Anterior cingulate cortex (tissue), 58 donors: ENCODE measurements at regions not wholly inside any gene's neighbourhood (a gene's known extent, or its start where the extent isn't known, plus 50 kb on each side); places are given as distances from the start of the nearest gene placed in this dataset.

Experiments used
- DNase-seq, 58 donors: peaks; one replicate each; lab custom pipeline; 2025; lab: John Stamatoyannopoulos, UW

GRCh38 chr2:862355-862687 is 88.3 kb upstream of the SNTG2 start:
- no peak for DNase-seq

GRCh38 chr2:861655-862354 is 88.8 kb upstream of the SNTG2 start:
- peak in 8 of 58 donors; percentile 9 to 34 (median 21) for DNase-seq

DNA sequence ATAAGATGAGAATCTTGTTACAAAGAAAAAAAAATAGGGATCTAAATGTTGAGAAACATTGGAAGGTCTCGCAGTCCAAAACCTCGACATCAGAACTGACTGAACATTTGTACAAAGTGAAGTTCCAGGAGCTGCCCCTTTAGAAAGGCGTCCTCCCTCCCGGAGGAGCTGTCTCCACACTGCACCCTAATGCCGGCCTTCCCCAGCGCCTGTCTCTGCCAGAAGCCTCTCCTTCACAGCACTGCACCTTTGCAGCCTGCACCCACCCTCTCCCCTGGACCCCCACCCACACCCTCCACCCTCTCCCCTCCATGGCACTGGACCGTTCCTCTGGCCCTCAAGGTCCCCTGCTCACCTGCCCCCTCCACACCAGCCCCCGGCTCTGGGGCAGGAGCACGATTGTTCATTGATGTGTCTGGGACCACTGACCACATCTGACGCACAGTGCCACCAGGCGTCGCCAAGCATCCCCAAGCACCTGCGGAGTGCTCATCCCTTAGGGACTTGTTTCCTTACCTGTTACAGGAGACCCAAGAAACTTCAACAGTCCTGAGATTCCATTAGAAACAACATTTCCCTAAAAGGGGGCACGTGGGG is 90.3 kb upstream of the SNTG2 start:
- no peak for DNase-seq

GRCh38 chr2:858646-859045 is 92.0 kb upstream of the SNTG2 start:
- no peak for DNase-seq

GRCh38 chr2:857937-858336 is 92.7 kb upstream of the SNTG2 start:
- no peak for DNase-seq

- peak in 1 of 58 donors; percentile 19 for DNase-seq
Measured at GRCh38 chr2:857081-857480, 93.6 kb upstream of the SNTG2 start.

DNA sequence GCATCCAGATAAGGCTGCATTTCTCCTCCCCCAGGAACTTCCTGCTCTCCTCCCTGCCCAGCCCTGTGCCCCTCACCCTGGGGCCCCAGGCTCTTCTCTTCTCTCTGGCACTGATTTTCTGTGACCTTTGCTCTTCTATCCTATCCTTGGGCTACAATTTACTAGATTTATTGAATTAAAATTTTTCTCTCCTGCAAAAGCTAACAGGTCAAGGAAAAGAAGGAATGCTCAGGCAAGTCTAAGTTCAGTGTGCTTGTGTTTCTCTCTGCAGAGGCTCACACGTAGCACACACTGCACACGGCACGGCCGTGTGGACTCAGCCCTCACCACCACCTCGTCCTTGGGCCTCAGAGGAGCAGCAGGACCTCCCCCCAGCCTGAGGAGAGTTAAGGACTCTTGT is 94.2 kb upstream of the SNTG2 start:
- no peak for DNase-seq

DNA sequence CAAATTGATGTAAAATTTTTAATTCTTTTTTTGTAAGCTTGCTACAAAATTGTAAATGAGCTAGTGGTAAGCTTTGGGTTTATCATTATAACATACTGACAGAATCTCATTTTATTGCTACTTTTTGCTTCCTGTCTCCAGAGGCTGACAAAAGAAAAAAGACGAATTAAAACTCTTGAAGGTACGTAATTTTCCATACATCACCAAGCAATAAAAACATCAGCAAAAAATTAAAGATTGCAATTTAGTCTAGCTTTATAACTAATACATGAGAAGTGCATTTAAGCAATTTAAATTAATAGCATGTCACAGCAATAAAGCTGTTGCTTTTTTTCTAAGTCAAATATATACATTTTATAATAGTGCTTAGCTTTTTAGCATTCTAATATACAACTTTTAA is 94.6 kb upstream of the SNTG2 start:
- no peak for DNase-seq

- no peak for DNase-seq
Measured at GRCh38 chr2:855177-855576, 95.5 kb upstream of the SNTG2 start.

DNA sequence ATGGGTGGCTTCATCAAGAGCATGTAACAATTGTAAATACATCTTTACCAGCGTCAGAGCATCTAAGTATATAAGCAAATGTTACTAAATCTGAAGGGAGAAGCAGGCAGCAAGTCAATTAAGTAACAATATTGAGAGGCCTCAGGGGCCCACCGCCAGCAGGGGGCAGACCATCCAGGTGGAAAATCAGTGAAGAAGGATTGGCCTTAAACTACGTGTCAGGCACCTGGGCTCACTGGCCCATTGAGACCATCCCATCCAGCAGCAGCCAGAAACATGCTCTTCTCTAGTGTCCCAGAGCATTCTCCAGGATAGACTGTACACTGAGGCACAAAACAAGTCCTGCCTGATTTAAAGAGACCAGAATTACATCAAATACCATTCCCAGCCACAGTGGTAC is 96.2 kb upstream of the SNTG2 start:
- DNase-seq: no peak

DNA sequence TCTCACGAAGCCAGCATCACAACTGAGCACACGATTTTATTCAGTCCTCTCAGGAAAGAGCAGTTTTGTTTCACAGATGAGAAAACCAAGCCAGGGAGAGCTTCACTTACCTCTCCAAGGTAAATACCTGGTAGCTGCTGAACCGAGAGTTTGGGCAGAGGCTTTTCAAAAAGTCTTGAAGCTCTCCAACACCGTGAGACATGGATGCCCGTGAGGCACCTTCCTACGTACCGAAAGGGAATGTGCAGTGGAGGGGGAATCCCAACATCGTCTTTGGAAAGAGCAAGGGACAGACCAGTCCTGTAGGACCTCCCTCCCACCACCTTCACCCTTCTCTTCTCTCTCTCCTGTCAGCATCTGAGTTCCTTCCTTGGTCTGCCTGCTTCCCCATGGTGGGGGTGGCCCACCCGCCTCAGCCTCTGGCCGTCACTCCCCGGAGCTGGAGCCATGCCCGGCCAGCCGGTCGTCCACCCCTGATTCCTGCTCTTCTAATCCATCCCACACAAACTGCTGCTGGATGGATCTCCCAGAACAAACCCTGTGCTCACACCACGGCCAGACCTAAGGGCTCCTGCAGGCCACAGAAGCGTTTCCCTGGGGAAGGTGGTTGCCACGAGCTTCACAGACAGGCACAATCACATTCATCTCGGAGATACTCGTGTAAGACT is 97.3 kb upstream of the SNTG2 start:
- no peak for DNase-seq

DNA sequence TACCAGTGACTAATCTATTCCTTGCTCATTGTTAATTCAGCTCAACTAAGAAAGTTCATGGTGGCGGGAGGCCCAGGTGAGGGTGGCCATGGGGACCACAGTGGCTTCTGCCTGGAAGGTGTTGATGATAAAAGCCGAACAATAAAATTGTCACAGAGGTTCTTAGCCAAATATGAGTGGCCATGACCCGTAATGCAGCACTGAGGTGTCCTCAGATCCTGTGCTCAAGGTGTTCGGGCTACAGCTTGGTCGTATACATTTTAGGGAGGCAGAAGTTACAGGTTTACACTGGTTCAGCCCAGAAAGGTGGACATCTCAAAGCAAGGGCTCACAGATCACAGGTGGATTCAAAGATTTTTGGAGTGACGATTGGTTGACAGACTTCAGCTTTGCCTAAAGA is 98.5 kb upstream of the SNTG2 start:
- no peak for DNase-seq

DNA sequence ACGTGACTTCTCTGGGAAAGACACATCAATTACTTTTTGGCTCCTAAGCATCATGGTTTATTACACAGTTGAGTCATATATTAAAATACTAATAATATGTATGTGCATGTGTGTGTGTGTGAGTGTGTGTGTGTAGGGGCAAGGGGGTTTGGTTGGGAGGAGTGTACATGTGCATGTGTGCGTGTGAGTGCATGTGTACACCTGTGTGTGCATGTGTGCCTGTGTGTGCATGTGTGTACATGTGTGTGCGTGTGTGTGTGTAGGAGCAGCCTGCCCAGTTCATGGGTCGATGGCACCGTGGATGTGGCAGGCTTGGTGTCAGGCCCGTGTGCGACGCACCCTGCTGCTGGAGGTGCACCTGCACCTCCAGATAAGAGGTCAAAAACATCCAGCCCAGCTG is 99.0 kb upstream of the SNTG2 start:
- no peak for DNase-seq

- DNase-seq: no peak
Measured at GRCh38 chr2:851078-851477, 99.6 kb upstream of the SNTG2 start.

- DNase-seq: no peak
Measured at GRCh38 chr2:850429-850828, 100.2 kb upstream of the SNTG2 start.

DNA sequence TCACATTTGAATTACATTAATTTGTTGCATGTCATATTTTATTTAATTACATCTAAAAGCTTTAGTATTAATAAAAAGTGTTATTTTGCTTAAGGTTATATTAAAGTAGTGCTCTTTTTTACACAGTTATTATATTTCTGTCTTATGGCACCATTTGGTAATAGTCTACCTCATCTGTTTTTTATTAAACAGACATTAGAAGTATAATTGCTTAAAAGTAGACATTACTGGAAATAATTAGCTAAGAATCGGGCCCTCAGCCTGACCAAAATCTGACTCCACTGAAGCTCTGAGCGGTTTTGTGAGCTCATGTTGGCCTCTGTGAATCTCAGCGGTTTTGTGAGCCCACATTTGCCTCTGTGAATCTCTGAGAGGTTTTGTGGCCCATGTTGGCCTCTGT is 102.5 kb upstream of the SNTG2 start:
- DNase-seq: no peak

DNA sequence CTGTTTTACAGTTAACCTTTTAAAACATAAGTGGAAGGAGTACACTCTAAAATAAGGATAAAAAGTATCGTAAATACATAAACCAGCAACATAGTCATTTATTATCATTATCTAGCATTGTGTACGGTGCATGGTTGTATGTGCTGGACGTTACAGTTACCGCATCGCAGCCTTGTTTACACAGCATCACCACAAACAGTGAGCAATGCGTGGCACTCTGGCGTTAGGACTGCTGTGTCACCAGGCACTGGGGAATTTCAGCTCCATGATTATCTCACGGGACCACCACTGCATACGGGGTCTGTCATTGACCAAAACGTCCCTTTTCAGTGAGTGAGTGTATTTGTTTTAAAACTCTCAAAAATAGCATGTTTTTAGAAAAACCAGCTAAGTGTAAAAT is 103.0 kb upstream of the SNTG2 start:
- no peak for DNase-seq

GRCh38 chr2:844715-845114 is 105.9 kb upstream of the SNTG2 start:
- no peak for DNase-seq

- no peak for DNase-seq
Measured at GRCh38 chr2:842151-842803, 108.4 kb upstream of the SNTG2 start.

- no peak for DNase-seq
Measured at GRCh38 chr2:841036-841435, 109.6 kb upstream of the SNTG2 start.

DNA sequence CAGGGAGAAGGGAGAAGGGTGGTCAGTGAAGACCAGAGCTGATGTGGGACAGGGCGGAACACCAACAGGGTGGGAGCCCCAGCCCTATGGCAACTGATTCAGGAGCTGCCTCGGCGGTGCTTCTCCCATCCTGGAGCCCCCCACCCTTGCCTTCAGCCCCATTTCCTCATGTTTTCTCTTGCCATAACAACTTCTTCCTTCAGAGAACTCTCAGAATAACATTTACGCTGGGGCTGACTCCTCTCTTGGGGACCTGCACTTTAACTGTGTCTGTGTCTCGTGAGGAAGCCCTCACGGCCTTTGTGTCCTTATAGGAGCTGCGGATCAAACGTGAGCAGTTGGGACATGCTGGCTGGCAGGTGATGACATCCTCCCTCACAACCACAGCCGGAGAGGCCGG is 116.4 kb upstream of the SNTG2 start:
- DNase-seq: no peak

GRCh38 chr2:833180-833579 is 117.5 kb upstream of the SNTG2 start:
- no peak for DNase-seq
